Panc1 (cell line): ENCODE measurements at regions not wholly inside any gene's neighbourhood (a gene's known extent, or its start where the extent isn't known, plus 50 kb on each side); places are given as distances from the start of the nearest gene placed in this dataset.

Experiments used
- ATAC-seq: fragments of 200-7000 bp; cut with Tn5 transposase; 2 replicates; pipeline ENCODE4 v1.9.1; 2020; ENCODE audit warnings: mild to moderate bottlenecking, moderate library complexity
- BruUV-seq: library from RNA; stranded (reverse); fragments of 400-500 nt; replicated peaks from 2 replicates; lab custom pipeline; 2021; lab: Mats Ljungman, UMichigan
- CTCF ChIA-PET: fragments of 300-600 bp; sonication (Branson Sonifier 250); formaldehyde crosslinking; loops from one replicate; lab custom pipeline; 2022; ENCODE audit warnings: antibody characterized with exemption; lab: Charles Lee
- POLR2A ChIA-PET: fragments of 300-600 bp; sonication (Branson Sonifier 250); formaldehyde crosslinking; loops from one replicate; lab custom pipeline; 2022; ENCODE audit warnings: antibody characterized with exemption; lab: Charles Lee
- DNase-seq: peaks from one replicate; pipeline ENCODE4 v3.0.0-alpha.2; 2010; ENCODE audit warnings: low read depth, low spot score
- H3K27ac ChIP-seq: 2 replicates; pipeline ENCODE4 v1.5.1; 2011; ENCODE audit warnings: mild to moderate bottlenecking, low read length, inconsistent platforms
- H3K27me3 ChIP-seq: fragments of 200-500 bp; sonication (Bioruptor generic); 2 replicates; pipeline ENCODE4 v1.6.0; 2014; ENCODE audit warnings: low read length, inconsistent platforms; ENCODE audit not compliant: control insufficient read depth, insufficient read depth
- H3K36me3 ChIP-seq: fragments of 200-500 bp; sonication (Bioruptor generic); 2 replicates; pipeline ENCODE4 v1.5.1; 2014; ENCODE audit warnings: inconsistent platforms, mild to moderate bottlenecking, low read length, moderate library complexity; ENCODE audit not compliant: control insufficient read depth, insufficient read depth
- H3K4me1 ChIP-seq: 2 replicates; pipeline ENCODE4 v1.5.1; 2011; ENCODE audit warnings: inconsistent platforms, mild to moderate bottlenecking, low read length, moderate library complexity; ENCODE audit not compliant: control insufficient read depth, insufficient read depth
- H3K4me3 ChIP-seq, 2 experiments: 2 replicates each; pipeline ENCODE4 v1.5.1; 2011 to 2012; ENCODE audit warnings: low read depth in 2 of 2, low read length in 2 of 2, mild to moderate bottlenecking in 2 of 2, inconsistent platforms in 1 of 2, moderate library complexity in 1 of 2
- H3K9me3 ChIP-seq: fragments of 200-500 bp; sonication (Bioruptor generic); 2 replicates; pipeline ENCODE4 v1.5.1; 2014; ENCODE audit warnings: low read depth, mild to moderate bottlenecking, inconsistent platforms, low read length, moderate library complexity; ENCODE audit not compliant: control insufficient read depth, insufficient read depth
- POLR2AphosphoS5 ChIP-seq: IDR thresholded peaks from 2 replicates; pipeline ENCODE4 v1.6.1; 2012; ENCODE audit warnings: mild to moderate bottlenecking, low read depth, low read length, moderate library complexity
- SIN3A ChIP-seq: IDR thresholded peaks from 2 replicates; pipeline ENCODE4 v1.6.1; 2012; ENCODE audit warnings: low read depth, mild to moderate bottlenecking, low read length, moderate library complexity, borderline replicate concordance; ENCODE audit not compliant: insufficient read depth
- TCF7L2 ChIP-seq: IDR thresholded peaks from 2 replicates; pipeline ENCODE4 v1.6.1; 2011; ENCODE audit warnings: mild to moderate bottlenecking, low read depth, low read length, inconsistent platforms
- in situ Hi-C: cut with HindIII; loops from 2 replicates; pipeline ENCODE4 v1.10.0; 2016; ENCODE audit warnings: low sequenced_read_pairs, low pct_unique_long_range_greater_than_20kb
- intact Hi-C: fragments of 100-400 bp; cut with micrococcal nuclease; formaldehyde crosslinking; loops from one replicate; pipeline ENCODE4 v1.10.0; 2022; ENCODE audit not compliant: unreplicated experiment
- TF ChIP-seq, protein P1 (sequence below): fragments of 450-650 bp; IDR thresholded peaks from 2 replicates; pipeline ENCODE4 v1.5.1; 2017; ENCODE audit warnings: mild to moderate bottlenecking
- TF ChIP-seq, protein P2 (sequence below), 2 experiments: IDR thresholded peaks; 2 replicates each; pipeline ENCODE4 v1.6.1; 2011 to 2012; ENCODE audit warnings: low read depth in 2 of 2, control low read depth in 1 of 2, low read length in 1 of 2, mild to moderate bottlenecking in 1 of 2, moderate library complexity in 1 of 2; ENCODE audit not compliant: insufficient read depth in 1 of 2

DNA sequence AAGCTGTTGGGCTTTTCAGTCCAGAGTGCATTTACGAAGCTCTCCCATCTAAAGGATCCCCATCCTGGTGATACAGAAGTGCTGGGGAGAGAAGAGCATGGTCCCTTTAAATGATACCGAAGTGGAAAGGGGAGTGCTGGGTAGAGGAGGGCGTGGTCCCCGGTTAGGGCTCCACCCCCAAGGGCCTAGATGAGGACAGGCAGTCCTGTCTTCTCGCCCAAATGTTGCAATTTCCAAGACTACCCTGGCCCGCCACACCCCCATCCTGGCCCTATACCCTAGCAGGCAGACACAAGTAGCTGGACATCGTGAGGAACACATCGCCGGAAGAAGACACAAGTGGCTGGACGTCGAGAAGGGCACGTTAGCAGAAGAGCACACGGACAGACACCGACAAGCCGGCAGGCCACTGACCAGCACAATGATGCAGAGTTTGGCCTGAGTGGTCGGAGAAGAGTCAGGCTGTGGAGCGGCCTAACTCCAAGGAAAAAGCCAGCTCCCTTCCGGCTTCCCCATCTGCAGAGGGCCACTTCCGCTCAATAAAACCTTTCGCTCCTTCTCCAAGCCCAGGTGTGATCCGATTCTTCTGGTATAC, 439.5 kb upstream of the NRP1 start:
- no peak for ATAC-seq
- no TSS peak for BruUV-seq
- H3K4me1 ChIP-seq, result no peaks in the 10 kb centered on the region
- no peak for DNase-seq
- no peak for TF ChIP-seq SIN3A
- TF ChIP-seq, protein P1, sequence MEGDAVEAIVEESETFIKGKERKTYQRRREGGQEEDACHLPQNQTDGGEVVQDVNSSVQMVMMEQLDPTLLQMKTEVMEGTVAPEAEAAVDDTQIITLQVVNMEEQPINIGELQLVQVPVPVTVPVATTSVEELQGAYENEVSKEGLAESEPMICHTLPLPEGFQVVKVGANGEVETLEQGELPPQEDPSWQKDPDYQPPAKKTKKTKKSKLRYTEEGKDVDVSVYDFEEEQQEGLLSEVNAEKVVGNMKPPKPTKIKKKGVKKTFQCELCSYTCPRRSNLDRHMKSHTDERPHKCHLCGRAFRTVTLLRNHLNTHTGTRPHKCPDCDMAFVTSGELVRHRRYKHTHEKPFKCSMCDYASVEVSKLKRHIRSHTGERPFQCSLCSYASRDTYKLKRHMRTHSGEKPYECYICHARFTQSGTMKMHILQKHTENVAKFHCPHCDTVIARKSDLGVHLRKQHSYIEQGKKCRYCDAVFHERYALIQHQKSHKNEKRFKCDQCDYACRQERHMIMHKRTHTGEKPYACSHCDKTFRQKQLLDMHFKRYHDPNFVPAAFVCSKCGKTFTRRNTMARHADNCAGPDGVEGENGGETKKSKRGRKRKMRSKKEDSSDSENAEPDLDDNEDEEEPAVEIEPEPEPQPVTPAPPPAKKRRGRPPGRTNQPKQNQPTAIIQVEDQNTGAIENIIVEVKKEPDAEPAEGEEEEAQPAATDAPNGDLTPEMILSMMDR, result no peak
- TF ChIP-seq TCF7L2, result no peak
- TF ChIP-seq POLR2AphosphoS5, result no peak
- TF ChIP-seq, protein P2, sequence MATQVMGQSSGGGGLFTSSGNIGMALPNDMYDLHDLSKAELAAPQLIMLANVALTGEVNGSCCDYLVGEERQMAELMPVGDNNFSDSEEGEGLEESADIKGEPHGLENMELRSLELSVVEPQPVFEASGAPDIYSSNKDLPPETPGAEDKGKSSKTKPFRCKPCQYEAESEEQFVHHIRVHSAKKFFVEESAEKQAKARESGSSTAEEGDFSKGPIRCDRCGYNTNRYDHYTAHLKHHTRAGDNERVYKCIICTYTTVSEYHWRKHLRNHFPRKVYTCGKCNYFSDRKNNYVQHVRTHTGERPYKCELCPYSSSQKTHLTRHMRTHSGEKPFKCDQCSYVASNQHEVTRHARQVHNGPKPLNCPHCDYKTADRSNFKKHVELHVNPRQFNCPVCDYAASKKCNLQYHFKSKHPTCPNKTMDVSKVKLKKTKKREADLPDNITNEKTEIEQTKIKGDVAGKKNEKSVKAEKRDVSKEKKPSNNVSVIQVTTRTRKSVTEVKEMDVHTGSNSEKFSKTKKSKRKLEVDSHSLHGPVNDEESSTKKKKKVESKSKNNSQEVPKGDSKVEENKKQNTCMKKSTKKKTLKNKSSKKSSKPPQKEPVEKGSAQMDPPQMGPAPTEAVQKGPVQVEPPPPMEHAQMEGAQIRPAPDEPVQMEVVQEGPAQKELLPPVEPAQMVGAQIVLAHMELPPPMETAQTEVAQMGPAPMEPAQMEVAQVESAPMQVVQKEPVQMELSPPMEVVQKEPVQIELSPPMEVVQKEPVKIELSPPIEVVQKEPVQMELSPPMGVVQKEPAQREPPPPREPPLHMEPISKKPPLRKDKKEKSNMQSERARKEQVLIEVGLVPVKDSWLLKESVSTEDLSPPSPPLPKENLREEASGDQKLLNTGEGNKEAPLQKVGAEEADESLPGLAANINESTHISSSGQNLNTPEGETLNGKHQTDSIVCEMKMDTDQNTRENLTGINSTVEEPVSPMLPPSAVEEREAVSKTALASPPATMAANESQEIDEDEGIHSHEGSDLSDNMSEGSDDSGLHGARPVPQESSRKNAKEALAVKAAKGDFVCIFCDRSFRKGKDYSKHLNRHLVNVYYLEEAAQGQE (IDR thresholded peaks at IDR 0.05; ENCODE audit: insufficient read depth in 1 of 2, low read depth in 2 of 2, low read length in 1 of 2), result no peak
- H3K9me3 ChIP-seq, result no peaks in the 10 kb centered on the region
- H3K4me3 ChIP-seq, result no peak overlapping the region
- intact Hi-C loops (no loop called here), in situ Hi-C loops (no loop called here)
- POLR2A ChIA-PET, result no interaction called here
- CTCF ChIA-PET, result no interaction called here
- no peaks in the 10 kb centered on the region for H3K27me3 ChIP-seq
- H3K36me3 ChIP-seq, result no peaks in the 10 kb centered on the region
- H3K27ac ChIP-seq, result no peak overlapping the region

DNA sequence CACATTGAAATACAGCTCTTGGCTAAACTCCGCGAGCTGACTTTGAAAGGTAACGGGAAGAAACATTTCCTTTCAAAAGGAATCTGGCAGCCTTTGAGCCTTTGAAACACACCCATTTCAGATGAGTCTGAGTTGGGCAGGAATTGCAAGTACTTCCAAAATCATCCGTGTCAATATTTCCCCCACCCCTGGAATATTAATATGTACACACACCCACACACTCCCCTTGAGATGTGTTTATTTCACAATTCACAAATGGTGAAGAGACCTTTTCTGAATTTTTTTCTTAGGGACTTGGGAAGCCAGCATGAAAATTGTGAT, 438.7 kb upstream of the NRP1 start:
- Histone ChIP-seq H3K4me3 (no peak overlapping the region), H3K9me3 (no peaks in the 10 kb centered on the region), H3K27ac (no peak overlapping the region), H3K4me1 (no peaks in the 10 kb centered on the region), H3K27me3 (no peaks in the 10 kb centered on the region), H3K36me3 (no peaks in the 10 kb centered on the region)
- intact Hi-C loops (no loop called here), in situ Hi-C loops (no loop called here)
- ChIA-PET POLR2A (no interaction called here), CTCF (no interaction called here)
- BruUV-seq, result no TSS peak
- DNase-seq, result no peak
- no peak for ATAC-seq
- no peak for TF ChIP-seq SIN3A
- TF ChIP-seq, protein P2 (IDR thresholded peaks at IDR 0.05; ENCODE audit: insufficient read depth in 1 of 2, low read depth in 2 of 2, low read length in 1 of 2), result no peak
- no peak for TF ChIP-seq POLR2AphosphoS5
- TF ChIP-seq TCF7L2, result no peak
- TF ChIP-seq, protein P1, result no peak
